ENCODE measurements at regions not wholly inside any gene's neighbourhood (a gene's known extent, or its start where the extent isn't known, plus 50 kb on each side); places are given as distances from the start of the nearest gene placed in this dataset.

DNA sequence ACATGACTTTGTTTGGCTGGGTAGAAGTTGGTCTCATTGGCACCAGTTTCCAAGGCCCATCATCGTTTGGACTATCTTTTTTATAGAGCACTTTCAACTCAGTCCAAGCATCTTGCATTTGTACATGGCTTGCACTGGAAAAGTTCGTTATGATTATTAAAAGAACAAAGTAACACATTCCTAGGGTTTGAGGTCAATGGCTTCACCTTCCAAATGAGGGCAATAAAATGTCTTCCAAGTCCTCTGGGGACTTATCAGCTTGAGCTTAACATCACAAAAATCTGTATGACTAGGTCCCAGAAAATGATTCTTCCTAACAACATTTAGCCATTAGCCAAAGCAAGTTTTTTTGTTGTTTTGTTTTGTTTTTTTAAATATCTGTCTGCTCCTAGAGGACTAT, 610.8 kb downstream of the LMO4 start:
- Histone ChIP-seq H3K27me3 (ENCODE audit: control insufficient read depth, insufficient read depth, low read length) (no peaks in the 10 kb centered on the region), H3K27ac (ENCODE audit: low read length) (no peak overlapping the region), H3K4me3 (ENCODE audit: low read depth in 2 of 2, low read length in 2 of 2) (no peak overlapping the region), H3K36me3 (ENCODE audit: control insufficient read depth, insufficient read depth, low read length) (no peaks in the 10 kb centered on the region), H3K9me3 (ENCODE audit: control insufficient read depth, insufficient read depth, low read depth, low read length) (no peaks in the 10 kb centered on the region), H3K4me1 (ENCODE audit: control insufficient read depth, insufficient read depth, low read length) (no peaks in the 10 kb centered on the region)
- no peak for DNase-seq (ENCODE audit: low read depth, low spot score)
- ChIA-PET CTCF (no interaction called here), POLR2A (no interaction called here)
- ATAC-seq = no peak
- TF ChIP-seq, protein P1, sequence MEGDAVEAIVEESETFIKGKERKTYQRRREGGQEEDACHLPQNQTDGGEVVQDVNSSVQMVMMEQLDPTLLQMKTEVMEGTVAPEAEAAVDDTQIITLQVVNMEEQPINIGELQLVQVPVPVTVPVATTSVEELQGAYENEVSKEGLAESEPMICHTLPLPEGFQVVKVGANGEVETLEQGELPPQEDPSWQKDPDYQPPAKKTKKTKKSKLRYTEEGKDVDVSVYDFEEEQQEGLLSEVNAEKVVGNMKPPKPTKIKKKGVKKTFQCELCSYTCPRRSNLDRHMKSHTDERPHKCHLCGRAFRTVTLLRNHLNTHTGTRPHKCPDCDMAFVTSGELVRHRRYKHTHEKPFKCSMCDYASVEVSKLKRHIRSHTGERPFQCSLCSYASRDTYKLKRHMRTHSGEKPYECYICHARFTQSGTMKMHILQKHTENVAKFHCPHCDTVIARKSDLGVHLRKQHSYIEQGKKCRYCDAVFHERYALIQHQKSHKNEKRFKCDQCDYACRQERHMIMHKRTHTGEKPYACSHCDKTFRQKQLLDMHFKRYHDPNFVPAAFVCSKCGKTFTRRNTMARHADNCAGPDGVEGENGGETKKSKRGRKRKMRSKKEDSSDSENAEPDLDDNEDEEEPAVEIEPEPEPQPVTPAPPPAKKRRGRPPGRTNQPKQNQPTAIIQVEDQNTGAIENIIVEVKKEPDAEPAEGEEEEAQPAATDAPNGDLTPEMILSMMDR (IDR thresholded peaks at IDR 0.05) = no peak
- TF ChIP-seq SIN3A (IDR thresholded peaks at IDR 0.05; ENCODE audit: borderline replicate concordance, insufficient read depth, low read depth, low read length) = no peak
- TF ChIP-seq TCF7L2 (IDR thresholded peaks at IDR 0.05; ENCODE audit: low read depth, low read length) = no peak
- TF ChIP-seq POLR2AphosphoS5 (IDR thresholded peaks at IDR 0.05; ENCODE audit: low read depth, low read length) = no peak
- TF ChIP-seq, protein P2, sequence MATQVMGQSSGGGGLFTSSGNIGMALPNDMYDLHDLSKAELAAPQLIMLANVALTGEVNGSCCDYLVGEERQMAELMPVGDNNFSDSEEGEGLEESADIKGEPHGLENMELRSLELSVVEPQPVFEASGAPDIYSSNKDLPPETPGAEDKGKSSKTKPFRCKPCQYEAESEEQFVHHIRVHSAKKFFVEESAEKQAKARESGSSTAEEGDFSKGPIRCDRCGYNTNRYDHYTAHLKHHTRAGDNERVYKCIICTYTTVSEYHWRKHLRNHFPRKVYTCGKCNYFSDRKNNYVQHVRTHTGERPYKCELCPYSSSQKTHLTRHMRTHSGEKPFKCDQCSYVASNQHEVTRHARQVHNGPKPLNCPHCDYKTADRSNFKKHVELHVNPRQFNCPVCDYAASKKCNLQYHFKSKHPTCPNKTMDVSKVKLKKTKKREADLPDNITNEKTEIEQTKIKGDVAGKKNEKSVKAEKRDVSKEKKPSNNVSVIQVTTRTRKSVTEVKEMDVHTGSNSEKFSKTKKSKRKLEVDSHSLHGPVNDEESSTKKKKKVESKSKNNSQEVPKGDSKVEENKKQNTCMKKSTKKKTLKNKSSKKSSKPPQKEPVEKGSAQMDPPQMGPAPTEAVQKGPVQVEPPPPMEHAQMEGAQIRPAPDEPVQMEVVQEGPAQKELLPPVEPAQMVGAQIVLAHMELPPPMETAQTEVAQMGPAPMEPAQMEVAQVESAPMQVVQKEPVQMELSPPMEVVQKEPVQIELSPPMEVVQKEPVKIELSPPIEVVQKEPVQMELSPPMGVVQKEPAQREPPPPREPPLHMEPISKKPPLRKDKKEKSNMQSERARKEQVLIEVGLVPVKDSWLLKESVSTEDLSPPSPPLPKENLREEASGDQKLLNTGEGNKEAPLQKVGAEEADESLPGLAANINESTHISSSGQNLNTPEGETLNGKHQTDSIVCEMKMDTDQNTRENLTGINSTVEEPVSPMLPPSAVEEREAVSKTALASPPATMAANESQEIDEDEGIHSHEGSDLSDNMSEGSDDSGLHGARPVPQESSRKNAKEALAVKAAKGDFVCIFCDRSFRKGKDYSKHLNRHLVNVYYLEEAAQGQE (IDR thresholded peaks at IDR 0.05; ENCODE audit: insufficient read depth in 1 of 2, low read depth in 2 of 2, low read length in 1 of 2) = no peak
- intact Hi-C loops (cut with micrococcal nuclease; ENCODE audit: unreplicated experiment) (no loop called here), in situ Hi-C loops (cut with HindIII; ENCODE audit: low pct_unique_long_range_greater_than_20kb, low sequenced_read_pairs) (no loop called here)
- BruUV-seq (replicated peaks) = no TSS peak

DNA sequence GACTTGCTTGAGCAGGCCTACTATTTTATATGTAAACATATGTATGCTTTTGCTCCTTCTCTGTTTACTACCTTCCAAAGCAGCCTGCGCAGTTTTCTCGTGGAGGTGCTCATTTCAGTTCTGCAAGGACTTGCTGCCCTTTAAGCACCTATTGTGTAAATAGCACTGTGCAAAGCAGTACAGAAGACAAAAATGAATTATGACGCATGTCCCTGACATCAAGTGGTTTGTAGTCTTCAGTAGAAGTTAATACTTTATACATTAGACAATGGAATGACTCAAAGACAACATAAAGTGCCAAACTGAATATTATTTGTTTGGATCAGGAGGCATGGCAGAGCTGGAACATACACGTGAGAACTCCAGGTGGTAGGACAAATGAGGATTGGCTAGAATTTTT, 611.7 kb downstream of the LMO4 start:
- H3K4me3 ChIP-seq (ENCODE audit: low read depth in 2 of 2, low read length in 2 of 2) = no peak overlapping the region
- ATAC-seq = no peak
- in situ Hi-C loops (cut with HindIII; ENCODE audit: low pct_unique_long_range_greater_than_20kb, low sequenced_read_pairs) = no loop called here
- no peaks in the 10 kb centered on the region for H3K36me3 ChIP-seq (ENCODE audit: control insufficient read depth, insufficient read depth, low read length)
- DNase-seq (ENCODE audit: low read depth, low spot score) = no peak
- no TSS peak for BruUV-seq (replicated peaks)
- H3K9me3 ChIP-seq (ENCODE audit: control insufficient read depth, insufficient read depth, low read depth, low read length) = no peaks in the 10 kb centered on the region
- H3K27ac ChIP-seq (ENCODE audit: low read length) = no peak overlapping the region
- intact Hi-C loops (cut with micrococcal nuclease; ENCODE audit: unreplicated experiment) = no loop called here
- H3K27me3 ChIP-seq (ENCODE audit: control insufficient read depth, insufficient read depth, low read length) = no peaks in the 10 kb centered on the region
- ChIA-PET POLR2A (no interaction called here), CTCF (no interaction called here)
- no peaks in the 10 kb centered on the region for H3K4me1 ChIP-seq (ENCODE audit: control insufficient read depth, insufficient read depth, low read length)
- TF ChIP-seq, protein P2 (IDR thresholded peaks at IDR 0.05; ENCODE audit: insufficient read depth in 1 of 2, low read depth in 2 of 2, low read length in 1 of 2) = no peak
- TF ChIP-seq TCF7L2 (IDR thresholded peaks at IDR 0.05; ENCODE audit: low read depth, low read length) (no peak), SIN3A (IDR thresholded peaks at IDR 0.05; ENCODE audit: borderline replicate concordance, insufficient read depth, low read depth, low read length) (no peak), POLR2AphosphoS5 (IDR thresholded peaks at IDR 0.05; ENCODE audit: low read depth, low read length) (no peak)
- TF ChIP-seq, protein P1 (IDR thresholded peaks at IDR 0.05) = no peak

Data from Panc1 (cell line).